ENCODE measurements at regions not wholly inside any gene's neighbourhood (a gene's known extent, or its start where the extent isn't known, plus 50 kb on each side); places are given as distances from the start of the nearest gene placed in this dataset.

DNA sequence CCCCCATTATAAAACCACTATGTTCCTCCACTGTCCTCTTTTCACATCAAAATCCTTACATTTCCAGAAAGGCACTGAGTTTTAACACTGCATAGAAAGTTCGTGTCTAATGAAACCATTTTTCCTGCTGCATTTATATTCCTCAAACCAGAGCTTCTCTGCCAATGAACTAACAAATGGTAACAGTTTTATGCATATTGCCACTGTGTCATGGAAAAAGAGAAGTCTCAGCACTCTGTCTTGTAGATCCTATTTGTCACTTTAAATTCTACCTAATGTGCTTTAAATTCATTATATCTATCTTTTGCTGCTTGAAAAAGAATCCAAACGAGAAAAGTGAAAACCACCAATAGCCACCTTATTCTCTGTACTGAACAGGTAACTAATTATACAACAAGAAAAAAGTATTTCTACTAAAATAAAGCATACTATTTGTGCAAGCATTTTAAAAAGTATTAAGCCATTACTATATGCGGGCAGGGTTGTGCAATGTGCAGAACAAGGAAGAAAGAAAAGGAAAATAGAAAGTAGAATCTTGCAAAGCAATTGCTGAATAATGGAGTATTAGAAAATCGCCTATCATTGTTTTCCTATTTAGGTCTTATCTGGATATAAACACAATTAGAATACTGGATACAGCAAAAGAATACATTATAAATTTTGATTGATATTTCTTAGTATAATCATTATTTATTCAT lies 328.9 kb downstream of the ZEB2 start:
- TF ChIP-seq, protein P1, sequence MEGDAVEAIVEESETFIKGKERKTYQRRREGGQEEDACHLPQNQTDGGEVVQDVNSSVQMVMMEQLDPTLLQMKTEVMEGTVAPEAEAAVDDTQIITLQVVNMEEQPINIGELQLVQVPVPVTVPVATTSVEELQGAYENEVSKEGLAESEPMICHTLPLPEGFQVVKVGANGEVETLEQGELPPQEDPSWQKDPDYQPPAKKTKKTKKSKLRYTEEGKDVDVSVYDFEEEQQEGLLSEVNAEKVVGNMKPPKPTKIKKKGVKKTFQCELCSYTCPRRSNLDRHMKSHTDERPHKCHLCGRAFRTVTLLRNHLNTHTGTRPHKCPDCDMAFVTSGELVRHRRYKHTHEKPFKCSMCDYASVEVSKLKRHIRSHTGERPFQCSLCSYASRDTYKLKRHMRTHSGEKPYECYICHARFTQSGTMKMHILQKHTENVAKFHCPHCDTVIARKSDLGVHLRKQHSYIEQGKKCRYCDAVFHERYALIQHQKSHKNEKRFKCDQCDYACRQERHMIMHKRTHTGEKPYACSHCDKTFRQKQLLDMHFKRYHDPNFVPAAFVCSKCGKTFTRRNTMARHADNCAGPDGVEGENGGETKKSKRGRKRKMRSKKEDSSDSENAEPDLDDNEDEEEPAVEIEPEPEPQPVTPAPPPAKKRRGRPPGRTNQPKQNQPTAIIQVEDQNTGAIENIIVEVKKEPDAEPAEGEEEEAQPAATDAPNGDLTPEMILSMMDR (IDR thresholded peaks at IDR 0.05), result no peak
- TF ChIP-seq EZH2phosphoT487 (IDR thresholded peaks at IDR 0.05), result no peak
- TF ChIP-seq EZH2 (IDR thresholded peaks at IDR 0.05), result no peak

Measured in neural progenitor cell (in vitro differentiated cells).